Natural killer cell (primary cell): ENCODE measurements at regions not wholly inside any gene's neighbourhood (a gene's known extent, or its start where the extent isn't known, plus 50 kb on each side); places are given as distances from the start of the nearest gene placed in this dataset.
"Not testable (repeated sequence)": the region's sequence is repeated elsewhere in the genome, so short reads cannot be mapped to it uniquely, and the experiment has no call there.

Experiments
- ATAC-seq, 3 donors: fragments of 150-1000 bp in 2 of 3; fragments of 200-7000 bp in 1 of 3; cut with Tn5 transposase; 1 replicate in 1 of 3; 2 replicates in 2 of 3; pipeline ENCODE4 v1.10.0; 2021; ENCODE audit warnings: mild to moderate bottlenecking in 2 of 3, moderate library complexity in 2 of 3
- DNase-seq, 2 donors: peaks; one replicate each; pipeline versions ENCODE4 v3.0.0 to v3.0.0-alpha.2; 2013 to 2021; ENCODE audit warnings: mixed read lengths in 1 of 2
- H3K27ac ChIP-seq: one replicate; pipeline ENCODE4 v1.5.1; 2013; ENCODE audit warnings: mild to moderate bottlenecking, low read length
- H3K27me3 ChIP-seq: one replicate; pipeline ENCODE4 v1.6.1; 2013; ENCODE audit warnings: low read length; ENCODE audit not compliant: control insufficient read depth, insufficient read depth
- H3K36me3 ChIP-seq: one replicate; pipeline ENCODE4 v1.6.1; 2013; ENCODE audit warnings: low read length; ENCODE audit not compliant: control insufficient read depth, insufficient read depth
- H3K4me1 ChIP-seq: one replicate; pipeline ENCODE4 v1.6.1; 2013; ENCODE audit warnings: low read length; ENCODE audit not compliant: control insufficient read depth, insufficient read depth
- H3K4me3 ChIP-seq: one replicate; pipeline ENCODE4 v1.5.1; 2013; ENCODE audit warnings: low read length
- H3K9me3 ChIP-seq: one replicate; pipeline ENCODE4 v1.6.1; 2013; ENCODE audit warnings: low read length; ENCODE audit not compliant: control insufficient read depth, insufficient read depth
- H3K27ac Mint-ChIP-seq, 2 donors: one replicate each; pipeline ENCODE4 v1.8.0; 2022; ENCODE audit warnings: mild to moderate bottlenecking in 2 of 2, mixed read lengths in 2 of 2, moderate library complexity in 1 of 2
- H3K27me3 Mint-ChIP-seq, 2 donors: one replicate each; pipeline ENCODE4 v1.8.0; 2022; ENCODE audit warnings: low read depth in 2 of 2, mixed read lengths in 2 of 2
- H3K36me3 Mint-ChIP-seq: one replicate; pipeline ENCODE4 v1.8.0; 2022; ENCODE audit warnings: mixed read lengths
- H3K4me1 Mint-ChIP-seq, 2 donors: one replicate each; pipeline ENCODE4 v1.8.0; 2022; ENCODE audit warnings: mixed read lengths in 2 of 2
- H3K4me3 Mint-ChIP-seq: one replicate; pipeline ENCODE4 v1.8.0; 2022; ENCODE audit warnings: mild to moderate bottlenecking, moderate library complexity, mixed read lengths
- H3K9me3 Mint-ChIP-seq, 2 donors: one replicate each; pipeline ENCODE4 v1.8.0; 2022; ENCODE audit warnings: mixed read lengths in 2 of 2
- CTCF ChIP-seq: fragments of 200-600 bp; IDR thresholded peaks from one replicate; pipeline ENCODE4 v1.8.0; 2022; ENCODE audit warnings: antibody characterized with exemption
- WGBS: methylation state at CpG from one replicate; pipeline ENCODE4 v1.1.7; 2013; ENCODE audit warnings: missing lambda C conversion rate; ENCODE audit not compliant: insufficient coverage; 5-methylcytosine and 5-hydroxymethylcytosine counted together
- intact Hi-C: fragments of 100-400 bp; cut with micrococcal nuclease; formaldehyde crosslinking; loops from one replicate; pipeline ENCODE4 v1.14.2; 2022

DNA sequence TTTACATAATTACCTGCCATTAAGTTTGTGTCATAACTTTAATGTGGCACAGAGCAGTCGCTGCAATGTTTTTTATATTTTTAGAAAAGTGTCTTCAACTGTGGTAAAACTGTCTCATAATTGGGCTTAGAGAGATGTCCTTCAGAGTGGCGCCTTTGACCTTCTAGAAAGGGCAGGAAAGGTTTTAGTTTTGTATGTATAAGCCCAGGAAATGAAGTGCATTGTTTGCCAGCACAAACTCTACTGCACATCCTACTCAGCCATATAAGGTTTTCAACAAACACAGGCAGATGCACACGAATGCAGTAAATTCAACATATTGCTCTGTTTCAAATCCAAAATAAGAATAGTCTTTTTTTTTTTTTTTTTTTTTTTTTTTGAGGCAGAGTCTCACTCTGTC is 201.4 kb downstream of the ALDH8A1 start:
- no peak for TF ChIP-seq CTCF
- Histone ChIP-seq H3K4me3 (no peak overlapping the region), H3K36me3 (no peaks in the 10 kb centered on the region), H3K27ac (no peak overlapping the region), H3K9me3 (no peaks in the 10 kb centered on the region), H3K27me3 (no peaks in the 10 kb centered on the region), H3K4me1 (no peaks in the 10 kb centered on the region)
- no peak for ATAC-seq
- intact Hi-C loops: no loop called here
- H3K9me3 Mint-ChIP-seq: peaks cover 0 to 2% of the 10 kb centered on the region in 2 donors
- H3K4me1 Mint-ChIP-seq: no peaks in the 10 kb centered on the region
- no peaks in the 10 kb centered on the region for H3K36me3 Mint-ChIP-seq
- H3K27ac Mint-ChIP-seq: no peak overlapping the region
- no peak overlapping the region for H3K4me3 Mint-ChIP-seq
- H3K27me3 Mint-ChIP-seq: peaks cover 3 to 7% of the 10 kb centered on the region in 2 donors
- no peak for DNase-seq
- 76% methylated on average over 2 of the region's 3 CpGs for WGBS

GRCh38 chr6:134747197-134747596 is 202.7 kb downstream of the ALDH8A1 start:
- H3K4me1 ChIP-seq, H3K9me3 ChIP-seq, H3K27me3 ChIP-seq, H3K4me3 Mint-ChIP-seq, intact Hi-C loops, ATAC-seq, H3K27ac ChIP-seq, H3K36me3 ChIP-seq, H3K4me1 Mint-ChIP-seq, H3K4me3 ChIP-seq, H3K27me3 Mint-ChIP-seq, H3K36me3 Mint-ChIP-seq, H3K9me3 Mint-ChIP-seq, H3K27ac Mint-ChIP-seq, DNase-seq: not testable (repeated sequence)
- WGBS: 50% methylated on average over 2 of the region's 2 CpGs

DNA sequence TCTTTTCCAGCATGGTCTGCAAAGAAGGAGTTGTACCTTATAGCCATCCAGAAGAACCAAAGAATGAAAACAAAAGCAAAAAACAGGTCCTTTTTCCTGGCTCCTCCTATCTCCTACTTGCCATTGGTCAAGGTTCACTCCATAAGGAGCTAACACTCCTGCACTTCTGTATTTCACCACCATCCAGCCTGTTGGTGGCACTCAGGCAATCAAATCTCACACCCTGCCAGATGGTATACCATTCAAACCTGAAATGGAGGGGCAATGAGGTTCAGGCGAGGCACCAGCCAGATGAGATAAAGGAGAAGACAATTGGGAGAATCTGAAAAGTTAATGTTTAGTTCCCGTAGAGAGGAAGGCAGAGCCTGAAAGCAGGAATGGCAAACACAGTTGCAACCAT is 203.8 kb downstream of the ALDH8A1 start:
- Mint-ChIP-seq H3K4me3 (no peak overlapping the region), H3K27me3 (peaks cover 3 to 7% of the 10 kb centered on the region in 2 donors), H3K4me1 (no peaks in the 10 kb centered on the region), H3K27ac (no peak overlapping the region), H3K9me3 (peaks cover 0 to 2% of the 10 kb centered on the region in 2 donors), H3K36me3 (no peaks in the 10 kb centered on the region)
- H3K4me3 ChIP-seq: no peak overlapping the region
- 95% methylated on average over 2 of the region's 2 CpGs for WGBS
- intact Hi-C loops: no loop called here
- H3K9me3 ChIP-seq: no peaks in the 10 kb centered on the region
- H3K36me3 ChIP-seq: no peaks in the 10 kb centered on the region
- no peak overlapping the region for H3K27ac ChIP-seq
- TF ChIP-seq CTCF: no peak
- H3K27me3 ChIP-seq: no peaks in the 10 kb centered on the region
- H3K4me1 ChIP-seq: no peaks in the 10 kb centered on the region
- ATAC-seq: no peak
- DNase-seq: no peak

- H3K27ac ChIP-seq, H3K27me3 Mint-ChIP-seq, H3K9me3 Mint-ChIP-seq, ATAC-seq, H3K27ac Mint-ChIP-seq, H3K4me3 Mint-ChIP-seq, H3K27me3 ChIP-seq, H3K4me1 Mint-ChIP-seq, H3K9me3 ChIP-seq, H3K4me3 ChIP-seq, DNase-seq, intact Hi-C loops, H3K36me3 ChIP-seq, H3K4me1 ChIP-seq, H3K36me3 Mint-ChIP-seq: not testable (repeated sequence)
- WGBS: 96% methylated on average over 8 of the region's 8 CpGs
Observed at GRCh38 chr6:134745192-134745591, 204.7 kb downstream of the ALDH8A1 start.

DNA sequence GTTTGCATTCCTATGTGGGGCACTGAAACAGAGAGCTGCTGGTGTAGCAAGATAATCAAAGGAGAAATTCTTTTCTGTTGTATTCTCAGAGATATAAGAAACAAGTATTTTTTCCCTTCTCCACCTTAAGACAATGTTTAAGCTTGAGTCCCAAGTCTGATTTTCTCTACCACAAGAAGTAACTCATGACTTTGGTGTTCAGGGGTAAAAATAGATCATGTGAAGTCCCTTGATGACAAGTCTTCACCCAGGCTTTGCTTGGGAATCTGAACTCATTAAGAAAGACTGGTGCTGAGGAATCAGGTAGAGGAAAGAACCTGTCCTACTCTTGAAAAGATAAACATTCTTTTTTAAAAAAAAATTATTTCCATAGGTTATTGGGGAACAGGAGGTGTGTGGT is 205.6 kb downstream of the ALDH8A1 start:
- peaks cover 0 to 2% of the 10 kb centered on the region in 2 donors for H3K9me3 Mint-ChIP-seq

More for the DNA sequence above, 205.6 kb downstream of the ALDH8A1 start:
- peaks cover 3% of the 10 kb centered on the region for H3K4me1 ChIP-seq
- no peaks in the 10 kb centered on the region for H3K36me3 Mint-ChIP-seq
- TF ChIP-seq CTCF: no peak
- H3K4me3 Mint-ChIP-seq: no peak overlapping the region
- H3K9me3 ChIP-seq: no peaks in the 10 kb centered on the region
- H3K4me3 ChIP-seq: no peak overlapping the region
- no peaks in the 10 kb centered on the region for H3K27me3 ChIP-seq
- H3K27me3 Mint-ChIP-seq: peaks cover 3 to 7% of the 10 kb centered on the region in 2 donors
- H3K4me1 Mint-ChIP-seq: no peaks in the 10 kb centered on the region
- no peak for DNase-seq
- no peak overlapping the region for H3K27ac ChIP-seq
- no peaks in the 10 kb centered on the region for H3K36me3 ChIP-seq
- no peak overlapping the region for H3K27ac Mint-ChIP-seq
- intact Hi-C loops: no loop called here
- ATAC-seq: no peak
